GM23338 (cell line): ENCODE measurements at regions not wholly inside any gene's neighbourhood (a gene's known extent, or its start where the extent isn't known, plus 50 kb on each side); places are given as distances from the start of the nearest gene placed in this dataset.

Experiments
- CREB1 ChIP-seq: fragments of 250-450 bp; sonication (Bioruptor Pico); IDR thresholded peaks from 2 replicates; pipeline ENCODE4 v1.5.0; 2020; ENCODE audit warnings: low read depth, mild to moderate bottlenecking, moderate library complexity
- EZH2 ChIP-seq: fragments of 200-600 bp; sonication (generic); IDR thresholded peaks from one replicate; pipeline ENCODE4 v1.8.0; 2017; ENCODE audit warnings: antibody characterized with exemption, mild to moderate bottlenecking, low read depth; ENCODE audit not compliant: unreplicated experiment
- EZH2phosphoT487 ChIP-seq: fragments of 200-600 bp; sonication (generic); IDR thresholded peaks from one replicate; pipeline ENCODE4 v1.8.1; 2018; ENCODE audit warnings: antibody characterized with exemption; ENCODE audit not compliant: unreplicated experiment
- POLR2AphosphoS5 ChIP-seq: IDR thresholded peaks from 2 replicates; pipeline ENCODE4 v1.6.1; 2016; ENCODE audit warnings: antibody characterized with exemption, low read depth
- TF ChIP-seq, protein P1 (sequence below), 2 experiments: fragments of 200-600 bp in 1 of 2; sonication (generic) in 1 of 2; conservative IDR thresholded peaks; 2 replicates each; pipeline versions ENCODE4 v1.5.1 to v1.6.1; 2016 to 2017; ENCODE audit warnings: antibody characterized with exemption in 2 of 2, low read depth in 2 of 2, mild to moderate bottlenecking in 2 of 2, moderate library complexity in 1 of 2

DNA sequence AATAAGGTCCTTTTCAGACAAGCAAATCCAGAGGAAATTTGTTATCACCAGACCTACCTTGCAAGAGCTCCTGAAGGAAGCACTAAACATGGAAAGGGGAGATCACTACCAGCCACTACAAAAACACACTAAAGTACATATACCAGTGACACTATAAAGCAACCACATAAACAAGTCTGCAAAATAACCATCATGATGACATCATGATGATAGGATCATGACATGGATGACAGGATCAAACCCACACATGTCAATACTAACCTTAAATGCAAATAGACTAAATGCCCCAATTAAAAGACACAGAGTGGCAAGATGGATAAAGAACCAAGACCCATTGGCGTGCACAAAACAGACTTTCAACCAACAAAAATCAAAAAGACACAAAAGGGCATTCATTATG is 688.8 kb upstream of the NR5A2 start:
- TF ChIP-seq EZH2 (no peak), EZH2phosphoT487 (no peak), POLR2AphosphoS5 (no peak), CREB1 (no peak)
- TF ChIP-seq, protein P1, sequence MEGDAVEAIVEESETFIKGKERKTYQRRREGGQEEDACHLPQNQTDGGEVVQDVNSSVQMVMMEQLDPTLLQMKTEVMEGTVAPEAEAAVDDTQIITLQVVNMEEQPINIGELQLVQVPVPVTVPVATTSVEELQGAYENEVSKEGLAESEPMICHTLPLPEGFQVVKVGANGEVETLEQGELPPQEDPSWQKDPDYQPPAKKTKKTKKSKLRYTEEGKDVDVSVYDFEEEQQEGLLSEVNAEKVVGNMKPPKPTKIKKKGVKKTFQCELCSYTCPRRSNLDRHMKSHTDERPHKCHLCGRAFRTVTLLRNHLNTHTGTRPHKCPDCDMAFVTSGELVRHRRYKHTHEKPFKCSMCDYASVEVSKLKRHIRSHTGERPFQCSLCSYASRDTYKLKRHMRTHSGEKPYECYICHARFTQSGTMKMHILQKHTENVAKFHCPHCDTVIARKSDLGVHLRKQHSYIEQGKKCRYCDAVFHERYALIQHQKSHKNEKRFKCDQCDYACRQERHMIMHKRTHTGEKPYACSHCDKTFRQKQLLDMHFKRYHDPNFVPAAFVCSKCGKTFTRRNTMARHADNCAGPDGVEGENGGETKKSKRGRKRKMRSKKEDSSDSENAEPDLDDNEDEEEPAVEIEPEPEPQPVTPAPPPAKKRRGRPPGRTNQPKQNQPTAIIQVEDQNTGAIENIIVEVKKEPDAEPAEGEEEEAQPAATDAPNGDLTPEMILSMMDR (conservative IDR thresholded peaks at IDR 0.05; ENCODE audit: low read depth in 2 of 2), result no peak
